Astrocyte (in vitro differentiated cells and primary cell): ENCODE measurements at regions not wholly inside any gene's neighbourhood (a gene's known extent, or its start where the extent isn't known, plus 50 kb on each side); places are given as distances from the start of the nearest gene placed in this dataset.
A peak's percentile ranks its signal among the peaks of the same experiment; 100 is the strongest.

Source experiments
- DNase-seq: peaks from one replicate; pipeline ENCODE4 v3.0.0-alpha.2; 2010; ENCODE audit warnings: low read depth
- FAIRE-seq: peaks from 2 replicates; lab custom pipeline; 2011; peaks lifted over from hg19 to GRCh38; lab: Jason Lieb, UNC
- H2AFZ ChIP-seq: 2 replicates; pipeline ENCODE4 v1.6.0; 2012; ENCODE audit warnings: low read depth, low read length, inconsistent platforms
- H3K27ac ChIP-seq: 2 replicates; pipeline ENCODE4 v1.5.1; 2011; ENCODE audit warnings: low read depth, low read length, inconsistent platforms
- H3K27me3 ChIP-seq: 2 replicates; pipeline ENCODE4 v1.6.0; 2011; ENCODE audit warnings: low read length, inconsistent platforms; ENCODE audit not compliant: insufficient read depth
- H3K36me3 ChIP-seq: 2 replicates; pipeline ENCODE4 v1.5.1; 2011; ENCODE audit warnings: low read length, inconsistent platforms; ENCODE audit not compliant: insufficient read depth
- H3K4me1 ChIP-seq: 2 replicates; pipeline ENCODE4 v1.5.1; 2011; ENCODE audit warnings: low read length, inconsistent platforms; ENCODE audit not compliant: insufficient read depth
- H3K4me2 ChIP-seq: 2 replicates; pipeline ENCODE4 v1.6.0; 2012; ENCODE audit warnings: low read length, inconsistent platforms
- H3K4me3 ChIP-seq: 2 replicates; pipeline ENCODE4 v1.5.1; 2011; ENCODE audit warnings: low read depth, mild to moderate bottlenecking, low read length, inconsistent platforms; ENCODE audit not compliant: insufficient read depth
- H3K79me2 ChIP-seq: 2 replicates; pipeline ENCODE4 v1.6.0; 2012; ENCODE audit warnings: mild to moderate bottlenecking, low read length, inconsistent platforms; ENCODE audit not compliant: insufficient read depth
- H3K9ac ChIP-seq: 2 replicates; pipeline ENCODE4 v1.6.0; 2012; ENCODE audit warnings: mild to moderate bottlenecking, low read length, inconsistent platforms
- H3K9me3 ChIP-seq: 2 replicates; pipeline ENCODE4 v1.5.1; 2012; ENCODE audit warnings: low read depth, mild to moderate bottlenecking, low read length, inconsistent platforms; ENCODE audit not compliant: insufficient read depth
- H4K20me1 ChIP-seq: 2 replicates; pipeline ENCODE4 v1.6.0; 2012; ENCODE audit warnings: low read length, inconsistent platforms; ENCODE audit not compliant: insufficient read depth
- H3K27ac Mint-ChIP-seq: one replicate; pipeline ENCODE4 v1.8.0; 2021; ENCODE audit warnings: mild to moderate bottlenecking, mixed read lengths; ENCODE audit not compliant: unreplicated experiment
- H3K27me3 Mint-ChIP-seq: one replicate; pipeline ENCODE4 v1.8.0; 2021; ENCODE audit warnings: low read depth, mixed read lengths; ENCODE audit not compliant: unreplicated experiment
- H3K36me3 Mint-ChIP-seq: one replicate; pipeline ENCODE4 v1.8.0; 2021; ENCODE audit warnings: low read depth, mixed read lengths; ENCODE audit not compliant: unreplicated experiment
- H3K4me1 Mint-ChIP-seq: one replicate; pipeline ENCODE4 v1.8.0; 2021; ENCODE audit warnings: low read depth, mixed read lengths; ENCODE audit not compliant: unreplicated experiment
- H3K4me3 Mint-ChIP-seq: one replicate; pipeline ENCODE4 v1.8.0; 2021; ENCODE audit warnings: mild to moderate bottlenecking, moderate library complexity, mixed read lengths; ENCODE audit not compliant: unreplicated experiment
- H3K9me3 Mint-ChIP-seq: one replicate; pipeline ENCODE4 v1.8.0; 2021; ENCODE audit warnings: mild to moderate bottlenecking, mixed read lengths; ENCODE audit not compliant: unreplicated experiment
- EZH2 ChIP-seq: IDR thresholded peaks from 2 replicates; pipeline ENCODE4 v1.6.1; 2012; ENCODE audit warnings: mild to moderate bottlenecking, low read length, inconsistent platforms; ENCODE audit not compliant: insufficient read depth
- TF ChIP-seq, protein P1 (sequence below): IDR thresholded peaks from 2 replicates; pipeline ENCODE4 v1.5.1; 2011; ENCODE audit warnings: low read depth, mild to moderate bottlenecking, inconsistent platforms, low read length, moderate library complexity; ENCODE audit not compliant: insufficient read depth

DNA sequence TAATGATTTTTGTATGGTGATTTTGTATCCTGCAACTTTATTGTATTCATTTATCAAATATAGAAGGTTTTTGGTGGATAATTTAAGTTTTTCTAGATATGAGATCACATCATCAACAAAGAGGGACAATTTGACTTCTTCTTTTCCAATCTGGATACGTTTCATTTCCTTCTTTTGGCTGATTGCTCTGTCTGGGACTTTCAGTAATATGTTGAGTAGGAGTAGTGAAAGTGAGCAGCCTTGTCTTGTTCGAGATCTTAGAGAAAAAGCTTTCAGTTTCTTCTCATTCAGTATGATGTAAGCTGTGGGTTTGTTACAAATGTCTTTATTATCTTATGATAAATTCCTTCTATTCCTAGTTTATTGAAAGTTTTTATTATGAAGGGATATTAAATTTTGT, 352.0 kb upstream of the DACH1 start:
- no peak for FAIRE-seq
- H3K36me3 ChIP-seq: no peaks in the 10 kb centered on the region
- DNase-seq: no peak
- no peaks in the 10 kb centered on the region for H3K27me3 ChIP-seq
- Mint-ChIP-seq H3K27ac (peak overlapping the region; percentile 77), H3K4me3 (no peak overlapping the region), H3K36me3 (no peaks in the 10 kb centered on the region), H3K4me1 (peaks cover 6% of the 10 kb centered on the region), H3K27me3 (no peaks in the 10 kb centered on the region), H3K9me3 (no peaks in the 10 kb centered on the region)
- H3K27ac ChIP-seq: no peak overlapping the region
- H3K4me1 ChIP-seq: no peaks in the 10 kb centered on the region
- no peaks in the 10 kb centered on the region for H3K79me2 ChIP-seq
- no peaks in the 10 kb centered on the region for H3K9me3 ChIP-seq
- H3K4me2 ChIP-seq: no peak overlapping the region
- no peak overlapping the region for H3K9ac ChIP-seq
- H3K4me3 ChIP-seq: no peak overlapping the region
- no peaks in the 10 kb centered on the region for H4K20me1 ChIP-seq
- H2AFZ ChIP-seq: no peak overlapping the region
- TF ChIP-seq EZH2: no peak
- TF ChIP-seq, protein P1, sequence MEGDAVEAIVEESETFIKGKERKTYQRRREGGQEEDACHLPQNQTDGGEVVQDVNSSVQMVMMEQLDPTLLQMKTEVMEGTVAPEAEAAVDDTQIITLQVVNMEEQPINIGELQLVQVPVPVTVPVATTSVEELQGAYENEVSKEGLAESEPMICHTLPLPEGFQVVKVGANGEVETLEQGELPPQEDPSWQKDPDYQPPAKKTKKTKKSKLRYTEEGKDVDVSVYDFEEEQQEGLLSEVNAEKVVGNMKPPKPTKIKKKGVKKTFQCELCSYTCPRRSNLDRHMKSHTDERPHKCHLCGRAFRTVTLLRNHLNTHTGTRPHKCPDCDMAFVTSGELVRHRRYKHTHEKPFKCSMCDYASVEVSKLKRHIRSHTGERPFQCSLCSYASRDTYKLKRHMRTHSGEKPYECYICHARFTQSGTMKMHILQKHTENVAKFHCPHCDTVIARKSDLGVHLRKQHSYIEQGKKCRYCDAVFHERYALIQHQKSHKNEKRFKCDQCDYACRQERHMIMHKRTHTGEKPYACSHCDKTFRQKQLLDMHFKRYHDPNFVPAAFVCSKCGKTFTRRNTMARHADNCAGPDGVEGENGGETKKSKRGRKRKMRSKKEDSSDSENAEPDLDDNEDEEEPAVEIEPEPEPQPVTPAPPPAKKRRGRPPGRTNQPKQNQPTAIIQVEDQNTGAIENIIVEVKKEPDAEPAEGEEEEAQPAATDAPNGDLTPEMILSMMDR: no peak

DNA sequence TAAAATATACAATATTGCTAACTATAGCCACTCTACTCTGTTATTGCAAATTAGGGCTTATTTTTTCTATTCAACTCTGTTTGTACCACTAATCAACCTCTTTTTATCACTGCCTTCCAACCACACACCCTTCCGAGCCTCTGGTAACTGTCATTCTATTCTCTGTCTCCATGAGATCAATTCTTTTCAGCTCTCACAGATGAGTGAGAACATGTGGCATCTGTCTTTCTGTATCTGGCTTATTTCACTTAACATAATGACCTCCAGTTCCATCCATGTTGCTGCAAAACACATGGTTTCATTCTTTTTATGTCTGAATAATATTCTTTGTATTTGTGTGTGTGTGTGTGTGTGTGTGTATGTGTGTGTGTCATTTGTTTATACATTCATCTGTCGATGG, 350.1 kb upstream of the DACH1 start:
- Mint-ChIP-seq H3K36me3 (no peaks in the 10 kb centered on the region), H3K27ac (no peak overlapping the region), H3K27me3 (no peaks in the 10 kb centered on the region), H3K9me3 (no peaks in the 10 kb centered on the region), H3K4me1 (peaks cover 6% of the 10 kb centered on the region), H3K4me3 (no peak overlapping the region)
- no peak for DNase-seq
- no peaks in the 10 kb centered on the region for H4K20me1 ChIP-seq
- FAIRE-seq: no peak
- H3K9ac ChIP-seq: no peak overlapping the region
- H3K36me3 ChIP-seq: no peaks in the 10 kb centered on the region
- no peak for TF ChIP-seq EZH2
- TF ChIP-seq, protein P1: no peak
- no peak overlapping the region for H2AFZ ChIP-seq
- H3K79me2 ChIP-seq: no peaks in the 10 kb centered on the region
- no peaks in the 10 kb centered on the region for H3K9me3 ChIP-seq
- no peaks in the 10 kb centered on the region for H3K27me3 ChIP-seq
- H3K27ac ChIP-seq: no peak overlapping the region
- H3K4me3 ChIP-seq: no peak overlapping the region
- H3K4me2 ChIP-seq: no peak overlapping the region
- no peaks in the 10 kb centered on the region for H3K4me1 ChIP-seq

DNA sequence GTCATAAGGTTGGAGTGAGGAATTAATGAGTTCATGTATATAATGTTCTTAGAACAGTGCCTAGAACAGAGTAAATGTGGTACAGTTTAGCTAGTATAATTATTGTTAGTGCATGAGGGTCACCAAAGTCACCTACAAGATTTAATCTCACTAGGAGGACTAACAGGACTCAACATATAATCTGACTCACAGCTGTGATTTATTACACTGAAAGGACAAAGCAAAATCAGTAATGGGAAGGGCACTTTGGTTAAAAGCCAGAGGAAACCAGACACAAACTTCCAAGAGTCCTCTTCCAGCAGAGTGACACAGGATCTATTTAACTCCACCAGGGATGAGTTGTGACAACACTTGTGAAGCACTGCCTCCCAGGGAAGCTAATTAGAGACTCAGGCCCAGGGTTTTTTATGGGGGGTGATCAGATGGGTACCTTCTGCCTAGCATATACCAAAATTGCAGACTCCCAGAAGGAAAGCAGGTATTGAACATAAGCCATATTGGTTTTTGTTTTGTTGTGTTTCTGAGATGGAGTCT, 341.2 kb upstream of the DACH1 start:
- no peak overlapping the region for H3K27ac Mint-ChIP-seq
- no peak overlapping the region for H2AFZ ChIP-seq

More for the DNA sequence above, 341.2 kb upstream of the DACH1 start:
- Histone ChIP-seq H3K27ac (no peak overlapping the region), H4K20me1 (no peaks in the 10 kb centered on the region), H3K79me2 (no peaks in the 10 kb centered on the region), H3K9me3 (no peaks in the 10 kb centered on the region), H3K4me2 (no peak overlapping the region), H3K27me3 (no peaks in the 10 kb centered on the region), H3K4me1 (no peaks in the 10 kb centered on the region), H3K4me3 (no peak overlapping the region), H3K9ac (no peak overlapping the region), H3K36me3 (no peaks in the 10 kb centered on the region)
- Mint-ChIP-seq H3K4me1 (peaks cover 14% of the 10 kb centered on the region), H3K9me3 (no peaks in the 10 kb centered on the region), H3K27me3 (no peaks in the 10 kb centered on the region), H3K4me3 (no peak overlapping the region), H3K36me3 (no peaks in the 10 kb centered on the region)
- FAIRE-seq (no peak), DNase-seq (no peak)
- no peak for TF ChIP-seq EZH2
- TF ChIP-seq, protein P1: no peak
